Mesendoderm (in vitro differentiated cells): ENCODE measurements at regions not wholly inside any gene's neighbourhood (a gene's known extent, or its start where the extent isn't known, plus 50 kb on each side); places are given as distances from the start of the nearest gene placed in this dataset.
"Not testable (repeated sequence)": the region's sequence is repeated elsewhere in the genome, so short reads cannot be mapped to it uniquely, and the experiment has no call there.

Experiments
- DNase-seq: peaks from one replicate; pipeline ENCODE4 v3.0.0; 2013
- H2AK5ac ChIP-seq: 2 replicates; pipeline ENCODE4 v1.6.1; 2013; ENCODE audit warnings: low read length, inconsistent platforms
- H2BK120ac ChIP-seq: 2 replicates; pipeline ENCODE4 v1.6.1; 2013; ENCODE audit warnings: low read depth, mild to moderate bottlenecking, low read length, moderate library complexity, mixed read lengths
- H2BK15ac ChIP-seq: replicated peaks from 2 replicates; pipeline ENCODE4 v1.6.1; 2013; ENCODE audit warnings: low read depth, mild to moderate bottlenecking, moderate library complexity
- H2BK5ac ChIP-seq: 2 replicates; pipeline ENCODE4 v1.6.1; 2013; ENCODE audit warnings: low read length, inconsistent platforms
- H3K18ac ChIP-seq: 2 replicates; pipeline ENCODE4 v1.6.1; 2013; ENCODE audit warnings: mild to moderate bottlenecking, low read length, mixed read lengths
- H3K23ac ChIP-seq: one replicate; pipeline ENCODE4 v1.6.1; 2013; ENCODE audit warnings: low read length
- H3K27ac ChIP-seq: 2 replicates; pipeline ENCODE4 v1.5.1; 2013; ENCODE audit warnings: low read depth, mild to moderate bottlenecking, inconsistent platforms, low read length, moderate library complexity
- H3K27me3 ChIP-seq: 2 replicates; pipeline ENCODE4 v1.6.1; 2013; ENCODE audit warnings: low read length, control low read depth, mild to moderate bottlenecking, inconsistent platforms; ENCODE audit not compliant: insufficient read depth, poor library complexity
- H3K36me3 ChIP-seq: 2 replicates; pipeline ENCODE4 v1.6.1; 2013; ENCODE audit warnings: low read length, inconsistent platforms; ENCODE audit not compliant: control insufficient read depth, insufficient read depth
- H3K4ac ChIP-seq: one replicate; pipeline ENCODE4 v1.6.1; 2013; ENCODE audit warnings: low read depth, mild to moderate bottlenecking, low read length, moderate library complexity
- H3K4me1 ChIP-seq: 2 replicates; pipeline ENCODE4 v1.6.1; 2013; ENCODE audit warnings: low read depth, low read length, inconsistent platforms; ENCODE audit not compliant: control insufficient read depth
- H3K4me2 ChIP-seq: 2 replicates; pipeline ENCODE4 v1.6.1; 2013; ENCODE audit warnings: low read length
- H3K4me3 ChIP-seq: 2 replicates; pipeline ENCODE4 v1.5.1; 2013; ENCODE audit warnings: mild to moderate bottlenecking, low read length
- H3K56ac ChIP-seq: one replicate; pipeline ENCODE4 v1.6.1; 2013; ENCODE audit warnings: low read length
- H3K79me1 ChIP-seq: 2 replicates; pipeline ENCODE4 v1.6.1; 2013; ENCODE audit warnings: low read length, inconsistent platforms
- H3K79me2 ChIP-seq: 2 replicates; pipeline ENCODE4 v1.6.1; 2013; ENCODE audit warnings: mild to moderate bottlenecking, low read length; ENCODE audit not compliant: control insufficient read depth, insufficient read depth
- H3K9ac ChIP-seq: 2 replicates; pipeline ENCODE4 v1.6.1; 2013; ENCODE audit warnings: low read length, inconsistent platforms
- H4K5ac ChIP-seq: one replicate; pipeline ENCODE4 v1.6.1; 2013; ENCODE audit warnings: low read length
- H4K8ac ChIP-seq: one replicate; pipeline ENCODE4 v1.6.1; 2013; ENCODE audit warnings: low read depth, mild to moderate bottlenecking, control low read depth, low read length, moderate library complexity
- WGBS: extraction: QIAGEN DNeasy Blood & Tissue Kit; methylation state at CpG from one replicate; pipeline ENCODE4 v1.1.7; 2013; ENCODE audit warnings: low lambda C conversion rate, missing lambda C conversion rate; ENCODE audit not compliant: insufficient coverage; ENCODE audit errors: extremely low coverage; 5-methylcytosine and 5-hydroxymethylcytosine counted together

GRCh38 chr5:98179791-98180755 is 593.4 kb upstream of the RGMB start:
- Histone ChIP-seq H3K9ac (no peak overlapping the region), H2BK120ac (no peak overlapping the region), H3K79me2 (no peaks in the 10 kb centered on the region), H3K36me3 (no peaks in the 10 kb centered on the region), H3K79me1 (no peaks in the 10 kb centered on the region), H3K4me2 (no peak overlapping the region), H2BK5ac (no peak overlapping the region), H2BK15ac (no peak overlapping the region), H3K27ac (no peak overlapping the region), H3K4ac (no peak overlapping the region), H3K27me3 (no peaks in the 10 kb centered on the region), H3K4me1 (no peaks in the 10 kb centered on the region), H3K56ac (no peak overlapping the region), H3K4me3 (no peak overlapping the region), H3K23ac (no peak overlapping the region), H4K5ac (no peak overlapping the region), H2AK5ac (no peak overlapping the region), H3K18ac (no peak overlapping the region), H4K8ac (no peak overlapping the region)
- no peak for DNase-seq
- WGBS = no CpG with 5 or more reads among the region's 8 CpGs

GRCh38 chr5:98186128-98186527 is 587.3 kb upstream of the RGMB start:
- H3K4ac ChIP-seq = no peak overlapping the region
- no peak overlapping the region for H2AK5ac ChIP-seq

GRCh38 chr5:98187945-98188344 is 585.5 kb upstream of the RGMB start:
- Histone ChIP-seq H4K8ac (no peak overlapping the region), H3K4me2 (no peak overlapping the region), H3K23ac (no peak overlapping the region), H3K79me1 (no peaks in the 10 kb centered on the region), H4K5ac (no peak overlapping the region), H2BK15ac (no peak overlapping the region), H3K18ac (no peak overlapping the region), H3K27me3 (no peaks in the 10 kb centered on the region), H3K4me3 (no peak overlapping the region), H3K56ac (no peak overlapping the region), H3K4me1 (no peaks in the 10 kb centered on the region), H3K4ac (no peak overlapping the region), H2AK5ac (no peak overlapping the region), H3K79me2 (no peaks in the 10 kb centered on the region), H3K27ac (no peak overlapping the region), H3K9ac (no peak overlapping the region), H3K36me3 (no peaks in the 10 kb centered on the region), H2BK120ac (no peak overlapping the region), H2BK5ac (no peak overlapping the region)
- WGBS = no CpG with 5 or more reads among the region's 1 CpG
- no peak for DNase-seq

More at GRCh38 chr5:98186128-98186527, 587.3 kb upstream of the RGMB start:
- H3K27ac ChIP-seq = no peak overlapping the region
- no peaks in the 10 kb centered on the region for H3K79me1 ChIP-seq
- H3K36me3 ChIP-seq = no peaks in the 10 kb centered on the region
- H2BK120ac ChIP-seq = no peak overlapping the region
- no peak overlapping the region for H3K9ac ChIP-seq
- no peaks in the 10 kb centered on the region for H3K4me1 ChIP-seq
- no peaks in the 10 kb centered on the region for H3K27me3 ChIP-seq
- no peak for DNase-seq
- H2BK15ac ChIP-seq = no peak overlapping the region
- no peak overlapping the region for H3K18ac ChIP-seq
- WGBS = no CpG with 5 or more reads among the region's 1 CpG
- no peak overlapping the region for H3K56ac ChIP-seq
- H4K8ac ChIP-seq = no peak overlapping the region
- no peak overlapping the region for H4K5ac ChIP-seq
- H3K4me2 ChIP-seq = no peak overlapping the region
- no peaks in the 10 kb centered on the region for H3K79me2 ChIP-seq
- H2BK5ac ChIP-seq = no peak overlapping the region
- H3K4me3 ChIP-seq = no peak overlapping the region
- H3K23ac ChIP-seq = no peak overlapping the region

GRCh38 chr5:98190344-98190743 is 583.1 kb upstream of the RGMB start:
- not testable (repeated sequence) for H3K18ac ChIP-seq, H3K4me3 ChIP-seq, H3K27ac ChIP-seq, H4K5ac ChIP-seq, H3K4ac ChIP-seq, H2BK15ac ChIP-seq, H2BK5ac ChIP-seq, H3K4me2 ChIP-seq, H2BK120ac ChIP-seq, H3K27me3 ChIP-seq, H3K9ac ChIP-seq, H3K36me3 ChIP-seq, H3K4me1 ChIP-seq, H3K79me2 ChIP-seq, H2AK5ac ChIP-seq, H3K23ac ChIP-seq, H3K79me1 ChIP-seq, H3K56ac ChIP-seq, DNase-seq, H4K8ac ChIP-seq
- no CpG with 5 or more reads among the region's 4 CpGs for WGBS

- no peak overlapping the region for H3K27ac ChIP-seq
- no peak overlapping the region for H3K9ac ChIP-seq
- H4K8ac ChIP-seq = no peak overlapping the region
Measured at GRCh38 chr5:98193921-98194760, 579.3 kb upstream of the RGMB start.

More at GRCh38 chr5:98193921-98194760, 579.3 kb upstream of the RGMB start:
- no CpG with 5 or more reads among the region's 3 CpGs for WGBS
- no peak overlapping the region for H3K4me3 ChIP-seq
- no peak overlapping the region for H3K4ac ChIP-seq
- no peak overlapping the region for H3K23ac ChIP-seq
- H3K4me1 ChIP-seq = no peaks in the 10 kb centered on the region
- no peaks in the 10 kb centered on the region for H3K79me1 ChIP-seq
- H3K27me3 ChIP-seq = no peaks in the 10 kb centered on the region
- H2BK120ac ChIP-seq = no peak overlapping the region
- no peaks in the 10 kb centered on the region for H3K79me2 ChIP-seq
- no peak overlapping the region for H3K4me2 ChIP-seq
- no peaks in the 10 kb centered on the region for H3K36me3 ChIP-seq
- no peak overlapping the region for H2AK5ac ChIP-seq
- no peak overlapping the region for H3K56ac ChIP-seq
- H3K18ac ChIP-seq = no peak overlapping the region
- no peak overlapping the region for H2BK15ac ChIP-seq
- no peak for DNase-seq
- H4K5ac ChIP-seq = no peak overlapping the region
- H2BK5ac ChIP-seq = no peak overlapping the region
